ENCODE measurements at regions not wholly inside any gene's neighbourhood (a gene's known extent, or its start where the extent isn't known, plus 50 kb on each side); places are given as distances from the start of the nearest gene placed in this dataset.
A peak's percentile ranks its signal among the peaks of the same experiment; 100 is the strongest.

- DNase-seq: no peak
These were observed 206.4 kb upstream of the NCKAP5 start for GRCh38 chr2:133774654-133775015.

GRCh38 chr2:133776936-133777573, 208.8 kb upstream of the NCKAP5 start:
- no peak for DNase-seq

- no peak for DNase-seq
These were observed 209.3 kb upstream of the NCKAP5 start for GRCh38 chr2:133777574-133777960.

GRCh38 chr2:133780099-133780996, 212.1 kb upstream of the NCKAP5 start:
- peak; percentile 1 to 50 for DNase-seq

GRCh38 chr2:133780997-133781513, 212.8 kb upstream of the NCKAP5 start:
- DNase-seq: no peak

- no peak for DNase-seq
These were observed 218.9 kb upstream of the NCKAP5 start for GRCh38 chr2:133787207-133787606.

GRCh38 chr2:133787651-133788050, 219.4 kb upstream of the NCKAP5 start:
- no peak for DNase-seq

- no peak for DNase-seq
These were observed 220.1 kb upstream of the NCKAP5 start for GRCh38 chr2:133788386-133788785.

GRCh38 chr2:133789743-133790142, 221.5 kb upstream of the NCKAP5 start:
- DNase-seq: no peak

GRCh38 chr2:133790711-133791110, 222.4 kb upstream of the NCKAP5 start:
- DNase-seq: no peak

- DNase-seq: no peak
These were observed 222.9 kb upstream of the NCKAP5 start for GRCh38 chr2:133791191-133791590.

- no peak for DNase-seq
These were observed 224.0 kb upstream of the NCKAP5 start for GRCh38 chr2:133792223-133792622.

GRCh38 chr2:133794114-133794513, 225.9 kb upstream of the NCKAP5 start:
- DNase-seq: no peak

GRCh38 chr2:133801946-133802345, 233.7 kb upstream of the NCKAP5 start:
- no peak for DNase-seq

GRCh38 chr2:133802409-133803039, 234.3 kb upstream of the NCKAP5 start:
- DNase-seq: no peak

GRCh38 chr2:133806564-133806963, 238.3 kb upstream of the NCKAP5 start:
- no peak for DNase-seq

GRCh38 chr2:133809485-133809884, 241.2 kb upstream of the NCKAP5 start:
- DNase-seq: no peak

- DNase-seq: no peak
These were observed 242.3 kb upstream of the NCKAP5 start for GRCh38 chr2:133810559-133810958.

- peak in 1 of 2 donors; percentile 5 for DNase-seq
These were observed 243.3 kb upstream of the NCKAP5 start for GRCh38 chr2:133811409-133812125.

GRCh38 chr2:133812826-133813617, 244.8 kb upstream of the NCKAP5 start:
- DNase-seq: no peak

- DNase-seq: no peak
These were observed 246.6 kb upstream of the NCKAP5 start for GRCh38 chr2:133814890-133815289.

GRCh38 chr2:133816037-133816436, 247.8 kb upstream of the NCKAP5 start:
- DNase-seq: no peak
